GM12872 (cell line): ENCODE measurements at regions not wholly inside any gene's neighbourhood (a gene's known extent, or its start where the extent isn't known, plus 50 kb on each side); places are given as distances from the start of the nearest gene placed in this dataset.

ENCODE experiments used
- CTCF ChIP-seq: IDR thresholded peaks from 3 replicates; pipeline ENCODE4 v1.5.1; 2011; ENCODE audit warnings: low read depth, mild to moderate bottlenecking, low read length, moderate library complexity; ENCODE audit not compliant: insufficient read depth

- TF ChIP-seq CTCF: no peak
These were observed 124.8 kb upstream of the TACR1 start for GRCh38 chr2:75324141-75324540.

GRCh38 chr2:75321599-75321922, 122.2 kb upstream of the TACR1 start:
- no peak for TF ChIP-seq CTCF

GRCh38 chr2:75320898-75321598, 121.7 kb upstream of the TACR1 start:
- TF ChIP-seq CTCF: no peak

- TF ChIP-seq CTCF: no peak
These were observed 120.6 kb upstream of the TACR1 start for GRCh38 chr2:75319951-75320350.

GRCh38 chr2:75317802-75318201, 118.5 kb upstream of the TACR1 start:
- no peak for TF ChIP-seq CTCF

- no peak for TF ChIP-seq CTCF
These were observed 118.0 kb upstream of the TACR1 start for GRCh38 chr2:75317316-75317715.

GRCh38 chr2:75315436-75315835, 116.1 kb upstream of the TACR1 start:
- TF ChIP-seq CTCF: no peak
